Non-pigmented ciliary epithelial cell (primary cell): ENCODE measurements at regions not wholly inside any gene's neighbourhood (a gene's known extent, or its start where the extent isn't known, plus 50 kb on each side); places are given as distances from the start of the nearest gene placed in this dataset.
"Not testable (repeated sequence)": the region's sequence is repeated elsewhere in the genome, so short reads cannot be mapped to it uniquely, and the experiment has no call there.

Experiments
- DNase-seq: peaks from one replicate; pipeline ENCODE4 v3.0.0-alpha.2; 2010; ENCODE audit warnings: low read depth

DNA sequence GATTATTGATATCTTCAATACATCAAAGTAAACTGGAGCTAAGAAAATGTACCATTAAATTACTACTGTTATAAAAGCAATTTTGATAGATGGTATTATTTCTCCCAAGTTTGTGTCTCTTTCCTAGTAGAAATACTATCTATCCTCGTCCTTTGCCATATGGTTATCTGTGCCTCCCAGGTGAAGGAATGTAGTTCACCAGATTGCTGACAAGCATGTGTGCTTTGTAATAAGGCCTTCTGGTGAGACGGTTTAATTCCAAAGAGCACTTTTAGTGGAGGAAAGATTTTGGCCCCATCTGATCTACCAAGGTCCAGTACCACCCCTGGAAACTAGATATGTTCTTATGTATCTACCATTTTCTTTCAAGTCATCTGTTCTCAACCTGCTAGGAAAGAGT lies 243.6 kb downstream of the DLEU7 start:
- DNase-seq: no peak

- DNase-seq: no peak
These were observed 235.1 kb downstream of the DLEU7 start for GRCh38 chr13:50608370-50608769.

- DNase-seq: no peak
These were observed 234.5 kb downstream of the DLEU7 start for GRCh38 chr13:50609011-50609410.

GRCh38 chr13:50610238-50610637 lies 233.3 kb downstream of the DLEU7 start:
- DNase-seq: no peak

DNA sequence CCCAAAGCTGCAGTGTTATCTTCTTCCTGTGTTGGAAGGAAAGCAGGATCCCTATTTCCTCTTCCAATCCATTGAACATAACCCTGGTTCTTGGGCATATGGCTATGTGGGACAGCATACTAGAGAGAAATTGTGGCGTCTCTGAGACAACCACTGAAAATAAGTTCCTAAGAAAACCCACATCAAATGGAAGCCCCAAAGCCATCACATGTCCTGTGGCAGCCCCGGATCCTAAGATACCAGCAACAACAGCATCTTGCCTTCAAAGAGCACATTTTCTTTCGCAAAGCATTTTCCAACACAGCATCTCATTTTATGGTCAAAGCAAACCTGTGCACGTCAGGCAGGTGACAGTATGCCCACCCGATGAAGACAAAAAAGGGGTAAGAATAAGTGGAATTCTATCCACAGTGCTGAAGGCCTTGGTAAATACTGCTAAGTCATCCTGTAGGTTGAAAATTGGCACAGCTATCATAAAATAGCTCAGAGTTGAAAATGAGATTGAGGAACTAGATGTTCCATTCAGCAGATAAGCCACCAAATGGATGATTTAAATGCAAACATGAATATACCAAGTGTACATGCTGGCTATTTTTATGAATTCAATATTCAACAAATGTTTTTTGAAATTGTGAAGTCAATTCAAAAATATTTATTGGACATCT lies 232.2 kb downstream of the DLEU7 start:
- DNase-seq: no peak

- no peak for DNase-seq
These were observed 230.8 kb downstream of the DLEU7 start for GRCh38 chr13:50612717-50613116.

- DNase-seq: no peak
These were observed 230.1 kb downstream of the DLEU7 start for GRCh38 chr13:50613356-50613831.

GRCh38 chr13:50615234-50615633 lies 228.3 kb downstream of the DLEU7 start:
- no peak for DNase-seq

DNA sequence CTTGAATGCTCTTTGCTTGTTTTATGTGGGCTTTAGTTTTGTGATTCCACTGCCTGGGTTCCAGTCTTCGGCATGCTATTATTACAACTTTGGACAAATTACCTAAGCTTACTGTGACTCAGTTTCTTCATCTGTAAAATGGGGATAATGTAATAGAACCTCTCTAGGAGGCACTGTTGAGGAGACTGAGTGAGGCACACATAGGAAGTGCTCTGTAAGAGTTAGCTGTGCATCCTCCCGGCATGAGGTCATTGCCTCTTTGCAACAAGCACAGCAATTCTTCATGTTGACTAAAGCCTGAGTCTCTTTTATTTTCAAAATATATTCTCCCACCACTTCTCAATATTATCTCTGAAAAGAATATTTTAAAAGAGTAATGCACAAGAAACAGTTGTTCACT lies 227.4 kb downstream of the DLEU7 start:
- DNase-seq: peak; percentile 55

DNA sequence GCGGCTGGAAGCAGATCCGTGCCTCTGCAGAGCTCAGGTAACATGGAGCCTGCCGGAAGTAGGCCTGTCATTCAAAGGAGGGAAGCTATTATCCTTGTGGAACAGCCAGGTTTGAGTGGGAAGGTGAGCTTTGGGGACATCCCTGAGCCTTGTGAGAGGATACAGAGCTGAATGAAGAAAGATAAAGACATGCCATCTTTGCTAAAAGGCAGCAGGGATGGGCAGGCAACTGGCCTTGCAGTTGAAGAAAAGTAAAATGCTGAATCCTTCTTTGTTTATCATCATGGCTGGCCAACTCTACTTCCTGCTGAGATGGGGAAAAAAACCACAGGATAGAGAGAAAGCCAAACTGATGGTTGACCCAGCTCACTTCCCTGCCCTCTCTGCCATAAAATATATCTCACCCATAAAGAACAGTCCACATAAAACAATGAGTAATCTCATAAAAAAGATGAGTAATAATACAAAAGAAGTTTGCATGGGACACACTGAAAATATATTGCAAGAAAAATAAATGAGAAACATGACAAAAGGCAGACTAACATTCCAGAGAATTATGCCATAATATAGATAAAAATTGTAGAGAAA lies 226.3 kb downstream of the DLEU7 start:
- no peak for DNase-seq

- no peak for DNase-seq
These were observed 225.3 kb downstream of the DLEU7 start for GRCh38 chr13:50618206-50618605.

DNA sequence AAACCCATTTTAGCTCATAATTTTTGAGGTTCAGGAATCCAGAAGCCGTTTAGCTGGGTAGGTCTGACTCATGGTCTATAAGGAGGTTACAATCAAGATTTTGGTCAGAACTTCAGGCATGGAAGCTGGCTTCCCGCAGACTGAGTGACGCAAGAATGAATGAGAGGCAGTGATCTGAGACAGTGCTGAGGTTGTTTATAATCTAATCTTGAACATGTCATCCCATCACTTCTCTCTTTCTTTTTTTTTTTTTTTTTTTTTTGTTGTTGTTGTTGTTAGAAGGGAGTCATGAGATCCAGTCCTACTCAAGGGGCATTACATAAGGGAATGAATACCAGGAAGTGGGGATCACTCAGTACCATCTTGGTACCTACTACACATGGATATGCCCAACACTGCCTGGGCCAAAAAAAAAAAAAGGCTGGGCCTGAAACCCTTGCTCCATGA lies 217.4 kb downstream of the DLEU7 start:
- peak; percentile 73 for DNase-seq

DNA sequence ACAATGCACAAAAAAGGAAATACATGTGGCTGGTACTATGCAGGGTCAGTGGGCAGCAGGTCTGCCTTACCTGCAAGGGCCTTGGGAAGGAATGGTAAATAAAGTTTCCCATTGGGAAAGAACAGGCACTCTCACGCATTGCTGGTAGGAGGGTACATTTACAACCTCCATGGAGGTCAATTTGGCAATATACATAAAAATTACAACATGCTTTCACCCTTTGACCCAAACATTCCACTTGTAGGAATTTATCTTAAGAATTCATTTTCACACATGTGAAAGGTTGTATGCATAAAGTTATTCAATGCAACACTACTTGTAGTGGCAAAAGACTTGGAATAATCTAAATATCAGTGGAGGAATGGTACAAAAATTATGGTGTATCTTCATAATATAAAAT lies 216.4 kb downstream of the DLEU7 start:
- DNase-seq: no peak

GRCh38 chr13:50628512-50628911 lies 215.0 kb downstream of the DLEU7 start:
- DNase-seq: not testable (repeated sequence)

GRCh38 chr13:50629497-50629896 lies 214.0 kb downstream of the DLEU7 start:
- DNase-seq: no peak

DNA sequence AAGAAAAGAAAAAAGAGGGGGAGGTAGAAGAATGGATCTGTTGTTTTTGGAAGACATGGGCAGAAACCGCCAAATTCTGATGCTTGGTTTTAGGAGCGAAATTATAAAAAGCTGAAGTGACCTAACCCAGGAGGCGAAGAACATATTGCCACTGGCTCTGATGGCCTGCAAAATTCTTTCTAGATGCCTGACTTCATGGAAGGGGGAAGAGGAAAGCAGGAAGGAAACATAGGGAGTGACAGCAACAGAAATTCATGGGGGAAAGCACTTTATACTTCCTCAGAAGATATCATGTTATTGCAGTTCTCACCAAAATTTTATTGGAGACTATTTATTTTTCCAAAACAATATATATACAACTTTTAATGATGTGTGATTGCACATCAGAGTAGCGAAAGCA lies 213.5 kb downstream of the DLEU7 start:
- no peak for DNase-seq

- no peak for DNase-seq
These were observed 212.5 kb downstream of the DLEU7 start for GRCh38 chr13:50631041-50631440.

DNA sequence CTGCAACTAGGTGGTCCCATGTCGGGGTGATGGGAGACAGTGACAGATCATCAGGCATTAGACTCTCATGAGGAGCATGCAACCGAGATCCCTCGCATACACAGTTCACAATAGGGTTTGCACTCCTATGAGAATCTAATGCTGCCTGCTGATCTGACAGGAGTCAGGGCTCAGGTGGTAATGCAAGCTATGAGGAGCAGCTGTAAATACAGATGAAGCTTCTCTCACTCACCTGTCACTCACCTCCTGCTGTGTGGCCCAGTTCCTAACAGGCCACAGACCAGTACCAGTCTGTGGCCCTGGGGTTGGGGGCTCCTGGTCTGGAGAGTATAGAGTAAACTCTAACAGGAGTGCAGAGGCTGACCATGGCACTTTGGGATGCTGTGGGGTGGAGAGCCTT lies 209.2 kb downstream of the DLEU7 start:
- DNase-seq: no peak

DNA sequence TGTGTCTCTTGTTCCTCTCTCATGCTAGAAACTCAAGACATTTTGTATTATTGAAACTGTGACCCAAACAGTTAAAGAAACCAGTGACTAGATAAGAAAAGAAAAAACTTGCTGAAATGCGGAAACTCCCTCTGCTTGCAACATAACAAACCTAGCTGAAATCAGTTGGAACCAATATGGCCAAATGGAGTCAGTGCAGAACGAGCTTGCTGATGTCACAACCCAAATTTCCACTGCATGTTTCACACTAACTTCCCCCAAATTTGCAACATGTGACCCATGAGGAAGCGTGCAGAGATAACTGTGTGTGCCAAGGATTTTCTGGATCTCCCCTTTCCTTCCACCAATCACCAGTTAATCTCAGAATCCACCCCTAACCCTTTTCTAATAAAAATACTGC lies 208.0 kb downstream of the DLEU7 start:
- no peak for DNase-seq

GRCh38 chr13:50636007-50636704 lies 207.3 kb downstream of the DLEU7 start:
- no peak for DNase-seq

GRCh38 chr13:50643060-50643459 lies 200.4 kb downstream of the DLEU7 start:
- DNase-seq: no peak

DNA sequence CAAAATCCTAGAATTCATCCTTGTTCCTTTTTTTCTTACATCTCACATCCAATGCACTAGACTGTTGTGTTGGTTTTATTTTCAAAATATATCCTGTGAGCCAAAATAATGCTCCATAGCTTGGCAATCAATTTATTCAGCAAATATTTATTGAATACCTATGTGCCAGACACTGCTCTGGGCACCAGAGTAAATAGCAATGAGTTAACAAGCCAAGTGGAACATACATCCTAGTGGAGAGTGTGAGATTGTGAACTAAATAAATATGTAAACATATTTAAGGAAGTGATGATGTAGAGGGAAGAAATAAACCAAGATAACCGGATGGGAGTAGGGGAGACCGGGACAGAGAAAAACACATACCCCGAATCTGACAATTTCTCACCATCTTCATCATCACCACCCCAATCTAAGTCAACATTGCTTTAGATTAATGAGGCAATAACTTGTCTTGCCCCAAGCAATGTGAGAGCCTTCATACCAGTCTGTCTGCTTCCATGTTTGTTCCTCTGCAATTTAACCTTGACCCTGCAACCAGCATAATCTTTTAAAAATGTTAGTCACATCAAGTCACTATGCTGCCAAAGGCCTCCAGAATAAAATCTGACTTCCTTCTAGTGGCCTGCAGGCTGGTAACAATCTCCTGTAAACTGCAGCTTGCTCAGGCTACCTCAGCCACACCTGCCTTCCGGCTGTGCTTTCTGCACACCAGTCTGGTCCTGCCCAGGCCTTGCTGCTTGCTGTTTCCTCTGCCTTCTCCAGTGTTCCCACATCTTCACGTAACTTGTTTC lies 199.2 kb downstream of the DLEU7 start:
- DNase-seq: no peak

- DNase-seq: peak; percentile 77
These were observed 198.4 kb downstream of the DLEU7 start for GRCh38 chr13:50645092-50645491.
